ENCODE measurements at regions not wholly inside any gene's neighbourhood (a gene's known extent, or its start where the extent isn't known, plus 50 kb on each side); places are given as distances from the start of the nearest gene placed in this dataset.

- TF ChIP-seq CTCF (conservative IDR thresholded peaks at IDR 0.05 in 1 of 2, IDR thresholded peaks at IDR 0.05 in 1 of 2; ENCODE audit: extremely low read depth in 1 of 2, insufficient read depth in 1 of 2, low read depth in 1 of 2, low read length in 2 of 2) (no peak), EZH2 (IDR thresholded peaks at IDR 0.05; ENCODE audit: borderline replicate concordance, low read length) (no peak)
Observed at GRCh38 chr10:129038522-129038921, 428.5 kb upstream of the MGMT start.

All from mammary epithelial cell (primary cell).